GM12865 (cell line): ENCODE measurements at regions not wholly inside any gene's neighbourhood (a gene's known extent, or its start where the extent isn't known, plus 50 kb on each side); places are given as distances from the start of the nearest gene placed in this dataset.

ENCODE experiments used
- DNase-seq: peaks from one replicate; pipeline ENCODE4 v3.0.0; 2010; ENCODE audit warnings: low read depth
- H3K4me3 ChIP-seq: 2 replicates; pipeline ENCODE4 v1.5.1; 2011; ENCODE audit warnings: mild to moderate bottlenecking, low read depth, low read length, control low read depth
- TF ChIP-seq, protein P1 (sequence below): IDR thresholded peaks from 2 replicates; pipeline ENCODE4 v1.5.1; 2011; ENCODE audit warnings: low read length, control low read depth, low read depth, inconsistent platforms; ENCODE audit not compliant: insufficient read depth; ENCODE audit errors: missing control alignments

DNA sequence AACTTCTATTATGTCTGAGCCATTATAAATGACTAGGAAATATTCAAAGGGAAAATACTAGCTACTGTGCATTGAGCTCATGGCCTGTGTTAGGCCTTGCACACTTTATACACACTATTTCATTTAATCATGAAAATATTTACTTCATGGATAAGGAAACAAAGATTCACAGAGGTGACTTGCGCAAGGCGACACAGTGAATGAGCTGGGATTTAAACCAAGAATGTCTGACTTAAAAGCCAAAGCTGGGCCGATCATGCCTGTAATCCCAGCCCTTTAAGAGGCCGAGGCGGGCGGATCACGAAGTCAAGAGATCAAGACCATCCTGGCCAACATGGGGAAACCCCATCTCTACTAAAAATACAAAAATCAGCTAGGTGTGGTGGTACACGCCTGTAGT lies 231.5 kb downstream of the MIAT start:
- TF ChIP-seq, protein P1, sequence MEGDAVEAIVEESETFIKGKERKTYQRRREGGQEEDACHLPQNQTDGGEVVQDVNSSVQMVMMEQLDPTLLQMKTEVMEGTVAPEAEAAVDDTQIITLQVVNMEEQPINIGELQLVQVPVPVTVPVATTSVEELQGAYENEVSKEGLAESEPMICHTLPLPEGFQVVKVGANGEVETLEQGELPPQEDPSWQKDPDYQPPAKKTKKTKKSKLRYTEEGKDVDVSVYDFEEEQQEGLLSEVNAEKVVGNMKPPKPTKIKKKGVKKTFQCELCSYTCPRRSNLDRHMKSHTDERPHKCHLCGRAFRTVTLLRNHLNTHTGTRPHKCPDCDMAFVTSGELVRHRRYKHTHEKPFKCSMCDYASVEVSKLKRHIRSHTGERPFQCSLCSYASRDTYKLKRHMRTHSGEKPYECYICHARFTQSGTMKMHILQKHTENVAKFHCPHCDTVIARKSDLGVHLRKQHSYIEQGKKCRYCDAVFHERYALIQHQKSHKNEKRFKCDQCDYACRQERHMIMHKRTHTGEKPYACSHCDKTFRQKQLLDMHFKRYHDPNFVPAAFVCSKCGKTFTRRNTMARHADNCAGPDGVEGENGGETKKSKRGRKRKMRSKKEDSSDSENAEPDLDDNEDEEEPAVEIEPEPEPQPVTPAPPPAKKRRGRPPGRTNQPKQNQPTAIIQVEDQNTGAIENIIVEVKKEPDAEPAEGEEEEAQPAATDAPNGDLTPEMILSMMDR: no peak
- no peak overlapping the region for H3K4me3 ChIP-seq
- no peak for DNase-seq

DNA sequence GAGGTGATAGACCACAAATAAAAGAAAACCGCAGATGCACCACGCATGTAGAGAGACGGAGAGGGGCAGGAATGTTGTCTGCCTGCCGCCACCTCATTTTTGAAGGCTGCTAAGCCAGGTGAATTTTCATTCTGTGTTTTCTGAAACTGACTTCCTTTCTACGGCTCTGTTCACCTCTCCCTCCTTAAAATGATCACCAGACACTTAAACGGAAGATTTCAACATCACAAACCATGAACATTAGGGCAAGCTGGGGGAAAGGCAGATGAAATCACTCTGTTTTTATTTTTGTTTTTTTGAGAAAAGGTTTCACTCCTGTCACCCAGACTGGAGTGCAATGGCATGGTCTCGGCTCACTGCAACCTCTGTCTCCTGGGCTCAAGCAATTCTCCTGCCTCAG lies 232.4 kb downstream of the MIAT start:
- TF ChIP-seq, protein P1: no peak
- H3K4me3 ChIP-seq: no peak overlapping the region
- no peak for DNase-seq

DNA sequence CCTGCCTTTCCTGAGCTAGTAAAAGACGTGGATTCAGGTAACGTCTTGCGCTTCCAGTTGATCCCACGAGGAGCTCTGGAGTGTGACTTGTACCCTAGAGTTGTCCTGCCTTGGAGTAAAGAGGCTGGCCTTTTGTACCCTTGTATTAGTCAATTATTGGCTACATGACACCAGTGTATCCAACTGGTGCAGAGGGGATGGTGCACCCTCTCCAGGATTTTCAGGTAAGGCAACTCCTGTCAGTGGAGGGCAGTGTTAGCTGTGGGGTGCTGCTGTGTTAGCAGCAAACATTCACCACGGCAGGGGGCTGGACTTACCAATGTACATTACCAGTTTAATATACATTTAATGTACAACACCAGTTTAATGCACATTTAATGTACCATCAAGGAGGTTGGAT lies 233.5 kb downstream of the MIAT start:
- no peak for DNase-seq
- H3K4me3 ChIP-seq: no peak overlapping the region
- TF ChIP-seq, protein P1: no peak

DNA sequence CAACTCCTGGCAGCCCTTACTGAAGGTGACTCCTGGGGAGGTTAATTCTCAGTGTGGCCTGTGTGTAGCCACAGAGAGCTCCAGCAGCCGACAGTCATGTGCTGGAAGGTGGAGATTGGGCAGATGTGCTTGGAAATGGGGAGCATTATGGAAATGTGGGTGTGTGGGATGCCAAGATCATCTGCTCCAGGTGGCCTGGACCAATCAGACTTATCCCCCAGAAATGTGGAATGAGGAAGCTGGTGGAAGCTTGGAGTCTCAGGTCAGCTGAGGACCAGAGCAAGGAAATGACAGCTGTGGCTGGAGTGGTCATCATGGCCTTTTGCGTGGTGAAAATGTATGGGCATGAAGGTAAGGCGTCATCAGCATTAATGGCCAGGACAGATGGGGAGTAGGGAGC lies 234.0 kb downstream of the MIAT start:
- TF ChIP-seq, protein P1: no peak
- no peak overlapping the region for H3K4me3 ChIP-seq
- no peak for DNase-seq

DNA sequence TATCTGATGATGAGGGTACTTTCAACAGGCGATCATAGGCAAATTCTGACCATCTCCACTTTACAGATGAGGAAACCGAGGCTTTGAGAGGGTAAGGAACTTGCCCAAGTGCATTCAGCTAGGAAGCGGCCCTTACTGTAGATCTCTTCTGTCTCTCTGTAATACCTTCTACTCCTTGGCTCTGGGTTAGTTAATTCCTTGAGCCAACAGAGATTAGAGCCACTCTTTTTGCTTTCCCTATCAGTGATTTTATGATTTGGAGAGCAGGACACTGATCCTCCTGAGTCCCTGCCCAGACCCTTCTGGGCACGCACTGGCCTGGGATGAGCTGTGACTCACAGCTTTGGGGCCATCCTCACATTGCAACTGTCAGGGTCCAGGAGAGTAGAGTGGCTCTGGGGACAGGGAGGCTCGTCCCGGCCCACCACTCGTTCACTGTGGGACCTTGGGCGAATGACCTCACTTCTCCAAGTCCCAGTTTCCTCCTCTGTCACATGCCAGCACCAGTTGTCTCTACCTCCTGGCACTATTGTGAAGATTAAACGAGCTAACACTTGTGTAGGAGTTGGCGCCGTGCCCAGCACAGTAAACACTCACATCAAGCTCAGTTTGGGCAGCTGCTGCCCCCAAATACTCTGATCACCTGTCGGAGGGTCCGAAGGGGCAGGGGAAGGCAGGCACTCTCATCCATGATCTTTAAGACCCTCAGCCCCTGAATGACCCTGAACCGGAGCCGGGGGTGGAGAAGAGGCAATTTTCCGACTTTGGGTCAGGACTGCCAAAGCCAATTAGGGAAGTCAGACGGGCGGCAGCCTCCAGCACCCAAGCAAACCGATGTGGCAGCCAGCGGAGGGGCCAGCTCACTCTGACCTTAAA lies 235.0 kb downstream of the MIAT start:
- H3K4me3 ChIP-seq: no peak overlapping the region
- DNase-seq: no peak
- TF ChIP-seq, protein P1: no peak

DNA sequence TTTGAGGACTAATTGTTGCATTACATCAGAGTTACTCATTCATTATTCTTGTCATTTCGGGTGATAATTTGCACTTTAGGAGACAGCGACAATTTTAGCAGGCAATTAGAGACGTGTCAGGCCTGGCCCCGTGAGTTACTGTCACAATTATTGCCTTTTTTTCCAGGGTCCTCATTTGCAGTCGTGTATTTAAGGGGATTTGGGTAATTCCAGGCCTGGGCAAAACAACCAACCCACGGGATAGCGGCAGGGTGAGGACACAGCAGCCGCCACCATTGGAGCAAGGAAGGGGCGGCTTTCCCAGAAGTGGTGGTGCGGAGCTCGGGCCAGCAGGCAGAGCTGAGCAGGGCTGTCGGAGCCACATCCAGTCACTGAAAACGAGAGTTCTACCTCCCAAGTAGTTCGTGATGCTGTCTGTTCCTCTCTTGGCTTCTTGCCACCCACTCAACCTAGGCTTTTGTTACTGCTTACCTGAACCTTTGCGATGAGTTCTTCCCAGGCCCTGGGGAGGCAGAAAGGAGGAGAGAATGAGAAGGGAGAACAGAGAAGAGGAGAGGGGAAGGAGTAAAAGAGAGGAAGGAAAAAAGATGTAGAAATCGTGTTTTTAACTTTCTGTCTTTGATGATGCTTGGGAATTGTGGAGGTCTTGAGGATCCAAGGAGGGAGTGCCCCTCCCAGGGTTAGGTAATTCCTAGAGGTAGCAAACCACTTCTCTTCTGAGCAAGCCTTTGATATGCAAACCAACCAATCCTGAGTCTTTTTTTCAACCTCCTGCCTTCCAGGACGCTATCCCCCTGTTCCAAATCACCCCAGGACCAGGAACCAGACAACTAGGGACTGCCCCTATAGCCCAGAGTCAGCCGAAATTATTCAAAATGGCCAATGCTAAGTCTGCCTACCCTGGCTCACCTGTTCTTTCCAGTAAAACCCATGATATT lies 236.1 kb downstream of the MIAT start:
- DNase-seq: no peak
- H3K4me3 ChIP-seq: no peak overlapping the region
- TF ChIP-seq, protein P1: no peak
